ENCODE measurements at regions not wholly inside any gene's neighbourhood (a gene's known extent, or its start where the extent isn't known, plus 50 kb on each side); places are given as distances from the start of the nearest gene placed in this dataset.

DNA sequence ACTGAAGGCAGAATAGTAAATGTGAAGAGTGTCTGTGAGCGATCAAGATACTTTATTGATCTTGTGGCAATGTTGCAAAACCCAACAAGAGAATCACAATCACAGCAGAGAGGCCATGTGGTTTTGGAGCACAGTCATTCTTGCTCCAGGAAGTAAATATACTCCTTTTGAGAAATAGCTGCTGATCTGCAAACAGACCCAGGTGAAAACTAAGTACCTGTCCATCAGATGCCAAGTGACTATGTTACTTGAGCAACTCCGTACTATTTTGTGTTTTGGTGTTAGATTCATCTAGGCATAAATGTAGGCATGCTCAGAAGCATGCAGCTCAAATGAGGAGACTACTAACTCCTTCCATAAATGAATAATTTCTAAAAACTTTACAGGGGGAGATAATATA, 627.9 kb downstream of the ZBBX start:
- H4K20me1 ChIP-seq (ENCODE audit: insufficient read depth) = no peaks in the 10 kb centered on the region
- no peak overlapping the region for H2AFZ ChIP-seq
- H3K4me2 ChIP-seq (ENCODE audit: unreplicated experiment) = no peak overlapping the region
- in situ Hi-C loops (cut with MboI) = no loop called here
- H3F3A ChIP-seq (ENCODE audit: insufficient read depth) = no peaks in the 10 kb centered on the region
- H3K4me3 ChIP-seq = no peak overlapping the region
- no peaks in the 10 kb centered on the region for H3K36me3 ChIP-seq (ENCODE audit: low read depth)
- 14 to 22% methylated on average over 2 of the region's 2 CpGs for WGBS, 2 experiments (ENCODE audit: low coverage in 1 of 2, low lambda C conversion rate in 2 of 2, missing lambda C conversion rate in 2 of 2)
- TF ChIP-seq EZH2 (IDR thresholded peaks at IDR 0.05; ENCODE audit: insufficient read depth, poor library complexity, severe bottlenecking) (no peak), EZH2phosphoT487 (IDR thresholded peaks at IDR 0.05; ENCODE audit: insufficient read depth, low read depth) (no peak)
- no peak for DNase-seq
- H3K9me2 ChIP-seq (ENCODE audit: insufficient read depth) = no peaks in the 10 kb centered on the region
- H3K27me3 ChIP-seq (replicated peaks; ENCODE audit: insufficient read depth) = no peaks in the 10 kb centered on the region
- no peak overlapping the region for H3K27ac ChIP-seq
- no peaks in the 10 kb centered on the region for H3K79me2 ChIP-seq (ENCODE audit: insufficient read depth)
- no peaks in the 10 kb centered on the region for H3K4me1 ChIP-seq (ENCODE audit: insufficient read depth)
- peaks cover 7% of the 10 kb centered on the region for H3K9me3 ChIP-seq (ENCODE audit: low read depth)
- H3K9ac ChIP-seq = no peak overlapping the region

DNA sequence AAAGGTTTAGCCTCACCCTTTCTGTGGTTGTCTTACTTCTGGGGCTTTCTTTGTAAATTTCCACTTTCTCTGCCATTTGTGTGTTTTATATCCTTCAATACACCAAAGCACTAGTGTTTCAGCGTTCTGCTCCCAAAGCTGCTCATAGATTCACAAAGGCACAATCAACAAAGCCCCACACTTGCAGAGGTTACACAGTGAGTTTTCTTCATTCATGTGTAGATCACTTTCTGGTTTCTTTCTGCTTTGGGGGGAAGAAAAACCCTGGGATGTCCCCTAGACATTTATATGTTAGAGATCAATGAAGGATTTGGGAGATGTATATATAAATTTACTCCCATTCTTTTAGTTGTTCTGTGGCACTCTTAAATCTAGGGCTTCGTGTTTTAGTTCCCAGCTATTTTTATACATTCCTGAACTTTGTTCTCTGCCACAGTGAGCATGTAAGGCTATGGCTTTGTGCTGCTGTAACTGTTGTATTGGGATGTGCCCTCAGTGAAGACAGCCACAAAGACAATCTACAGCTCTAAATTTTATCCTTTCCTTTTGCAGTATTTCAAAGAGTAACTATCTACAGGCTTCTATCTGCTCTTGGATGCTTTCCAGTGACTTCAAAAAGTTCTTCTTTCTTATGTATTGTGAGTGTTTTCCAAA, 636.5 kb downstream of the ZBBX start:
- Histone ChIP-seq H3K27ac (no peak overlapping the region), H3K79me2 (ENCODE audit: insufficient read depth) (no peaks in the 10 kb centered on the region), H3K36me3 (ENCODE audit: low read depth) (no peaks in the 10 kb centered on the region), H3K27me3 (replicated peaks; ENCODE audit: insufficient read depth) (no peaks in the 10 kb centered on the region), H3K4me3 (no peak overlapping the region), H4K20me1 (ENCODE audit: insufficient read depth) (no peaks in the 10 kb centered on the region), H3K9ac (no peak overlapping the region), H3F3A (ENCODE audit: insufficient read depth) (no peaks in the 10 kb centered on the region), H3K9me3 (ENCODE audit: low read depth) (no peaks in the 10 kb centered on the region), H2AFZ (no peak overlapping the region), H3K4me2 (ENCODE audit: unreplicated experiment) (no peak overlapping the region), H3K4me1 (ENCODE audit: insufficient read depth) (no peaks in the 10 kb centered on the region), H3K9me2 (ENCODE audit: insufficient read depth) (no peaks in the 10 kb centered on the region)
- DNase-seq = no peak
- TF ChIP-seq EZH2phosphoT487 (IDR thresholded peaks at IDR 0.05; ENCODE audit: insufficient read depth, low read depth) = no peak
- TF ChIP-seq EZH2 (IDR thresholded peaks at IDR 0.05; ENCODE audit: insufficient read depth, poor library complexity, severe bottlenecking) = no peak
- WGBS, 2 experiments (ENCODE audit: low coverage in 1 of 2, low lambda C conversion rate in 2 of 2, missing lambda C conversion rate in 2 of 2) = 0 to 2% methylated on average over 2 of the region's 2 CpGs
- in situ Hi-C loops (cut with MboI) = no loop called here

DNA sequence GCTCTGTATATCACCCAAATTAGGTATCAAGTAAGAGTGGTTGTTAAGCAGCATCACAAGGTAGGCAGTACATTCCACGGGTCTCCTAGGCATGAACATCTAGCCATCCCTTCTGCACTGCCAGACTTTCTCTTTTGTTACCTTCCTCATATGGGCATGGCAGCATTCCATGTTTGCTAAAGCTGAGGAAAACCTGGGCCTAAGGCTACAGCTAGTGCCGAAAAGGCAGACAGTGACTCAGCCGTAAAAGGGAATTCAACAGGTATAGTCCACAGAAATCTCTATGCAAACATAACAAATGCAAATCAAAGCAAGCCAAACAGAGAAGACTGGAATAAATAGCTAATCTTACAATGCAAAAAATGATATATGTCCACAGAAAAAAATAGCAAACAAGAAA, 645.4 kb downstream of the ZBBX start:
- H3K27ac ChIP-seq = no peak overlapping the region
- in situ Hi-C loops (cut with MboI) = no loop called here
- H3K9me3 ChIP-seq (ENCODE audit: low read depth) = no peaks in the 10 kb centered on the region
- H3K4me2 ChIP-seq (ENCODE audit: unreplicated experiment) = no peak overlapping the region
- H3K9me2 ChIP-seq (ENCODE audit: insufficient read depth) = no peaks in the 10 kb centered on the region
- no peak overlapping the region for H2AFZ ChIP-seq
- H3K27me3 ChIP-seq (replicated peaks; ENCODE audit: insufficient read depth) = no peaks in the 10 kb centered on the region
- DNase-seq = no peak
- H3K4me3 ChIP-seq = no peak overlapping the region
- no peaks in the 10 kb centered on the region for H3K4me1 ChIP-seq (ENCODE audit: insufficient read depth)
- no peaks in the 10 kb centered on the region for H3K79me2 ChIP-seq (ENCODE audit: insufficient read depth)
- 14% methylated on average over 3 of the region's 3 CpGs for WGBS, 2 experiments (ENCODE audit: low coverage in 1 of 2, low lambda C conversion rate in 2 of 2, missing lambda C conversion rate in 2 of 2)
- no peaks in the 10 kb centered on the region for H3K36me3 ChIP-seq (ENCODE audit: low read depth)
- TF ChIP-seq EZH2 (IDR thresholded peaks at IDR 0.05; ENCODE audit: insufficient read depth, poor library complexity, severe bottlenecking) = no peak
- no peak for TF ChIP-seq EZH2phosphoT487 (IDR thresholded peaks at IDR 0.05; ENCODE audit: insufficient read depth, low read depth)
- no peaks in the 10 kb centered on the region for H3F3A ChIP-seq (ENCODE audit: insufficient read depth)
- H3K9ac ChIP-seq = no peak overlapping the region
- no peaks in the 10 kb centered on the region for H4K20me1 ChIP-seq (ENCODE audit: insufficient read depth)

DNA sequence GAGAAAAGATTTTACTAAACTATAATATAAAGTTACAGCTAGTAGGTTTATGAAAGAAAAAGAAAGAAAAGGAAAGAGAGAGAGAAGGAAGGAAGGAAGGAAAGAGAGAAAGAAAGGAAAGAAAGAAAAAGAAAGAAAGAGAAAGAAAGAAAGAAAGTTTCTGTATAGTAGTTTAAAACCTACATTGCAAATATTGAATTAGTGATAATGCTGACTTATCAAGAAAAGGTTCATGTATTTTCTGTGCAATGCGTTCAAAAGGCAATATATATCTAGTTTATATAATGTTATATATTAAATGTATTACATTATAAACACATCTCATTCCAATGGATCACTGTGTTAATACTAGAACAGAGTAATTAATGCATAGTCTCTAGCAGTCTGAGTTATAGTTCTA, 648.4 kb downstream of the ZBBX start:
- no peak for TF ChIP-seq EZH2 (IDR thresholded peaks at IDR 0.05; ENCODE audit: insufficient read depth, poor library complexity, severe bottlenecking)
- no peak for TF ChIP-seq EZH2phosphoT487 (IDR thresholded peaks at IDR 0.05; ENCODE audit: insufficient read depth, low read depth)
- in situ Hi-C loops (cut with MboI) = no loop called here
- Histone ChIP-seq H3K4me2 (ENCODE audit: unreplicated experiment) (no peak overlapping the region), H2AFZ (no peak overlapping the region), H3K4me1 (ENCODE audit: insufficient read depth) (no peaks in the 10 kb centered on the region), H3F3A (ENCODE audit: insufficient read depth) (no peaks in the 10 kb centered on the region), H3K79me2 (ENCODE audit: insufficient read depth) (no peaks in the 10 kb centered on the region), H3K27ac (no peak overlapping the region), H3K9me3 (ENCODE audit: low read depth) (no peaks in the 10 kb centered on the region), H3K27me3 (replicated peaks; ENCODE audit: insufficient read depth) (no peaks in the 10 kb centered on the region), H4K20me1 (ENCODE audit: insufficient read depth) (no peaks in the 10 kb centered on the region), H3K36me3 (ENCODE audit: low read depth) (no peaks in the 10 kb centered on the region), H3K9ac (no peak overlapping the region), H3K4me3 (no peak overlapping the region), H3K9me2 (ENCODE audit: insufficient read depth) (no peaks in the 10 kb centered on the region)
- DNase-seq = no peak
- WGBS, 2 experiments (ENCODE audit: low coverage in 1 of 2, low lambda C conversion rate in 2 of 2, missing lambda C conversion rate in 2 of 2) = 13 to 16% methylated on average over 1 of the region's 1 CpG

DNA sequence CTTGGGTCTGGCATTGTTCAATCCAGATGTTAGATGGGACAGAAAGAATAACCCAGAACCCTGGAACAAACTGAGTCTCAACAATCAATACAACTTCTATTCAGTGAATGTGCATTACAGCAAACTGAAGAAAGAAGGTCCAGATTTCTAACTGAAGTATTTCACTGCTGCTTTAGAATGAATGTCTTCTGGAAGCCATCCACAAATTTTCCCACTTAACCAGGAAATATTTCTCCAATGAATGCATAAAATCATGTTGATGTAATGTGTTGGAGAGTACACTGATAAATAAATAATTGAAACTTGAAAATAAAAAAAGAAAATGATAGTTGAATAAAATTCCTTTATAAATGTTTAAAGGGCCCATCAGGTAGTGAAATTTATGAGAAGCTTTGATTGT, 658.6 kb downstream of the ZBBX start:
- Histone ChIP-seq H3K9me2 (ENCODE audit: insufficient read depth) (no peaks in the 10 kb centered on the region), H3K36me3 (ENCODE audit: low read depth) (no peaks in the 10 kb centered on the region), H3K4me2 (ENCODE audit: unreplicated experiment) (no peak overlapping the region), H3K27ac (no peak overlapping the region), H3K4me1 (ENCODE audit: insufficient read depth) (no peaks in the 10 kb centered on the region), H3K4me3 (no peak overlapping the region), H2AFZ (no peak overlapping the region), H3K9ac (no peak overlapping the region), H4K20me1 (ENCODE audit: insufficient read depth) (no peaks in the 10 kb centered on the region), H3F3A (ENCODE audit: insufficient read depth) (no peaks in the 10 kb centered on the region), H3K79me2 (ENCODE audit: insufficient read depth) (no peaks in the 10 kb centered on the region), H3K27me3 (replicated peaks; ENCODE audit: insufficient read depth) (no peaks in the 10 kb centered on the region), H3K9me3 (ENCODE audit: low read depth) (no peaks in the 10 kb centered on the region)
- in situ Hi-C loops (cut with MboI) = no loop called here
- no peak for DNase-seq
- no peak for TF ChIP-seq EZH2 (IDR thresholded peaks at IDR 0.05; ENCODE audit: insufficient read depth, poor library complexity, severe bottlenecking)
- no peak for TF ChIP-seq EZH2phosphoT487 (IDR thresholded peaks at IDR 0.05; ENCODE audit: insufficient read depth, low read depth)
